Cardiac muscle cell (in vitro differentiated cells and primary cell): ENCODE measurements at regions not wholly inside any gene's neighbourhood (a gene's known extent, or its start where the extent isn't known, plus 50 kb on each side); places are given as distances from the start of the nearest gene placed in this dataset.

Experiments used
- DNase-seq, 2 donors: peaks; one replicate each; pipeline versions ENCODE4 v3.0.0 to v3.0.0-alpha.2; 2010 to 2017; ENCODE audit warnings: low read depth in 1 of 2, low spot score in 1 of 2
- H3K27ac ChIP-seq: fragments of 200-600 bp; sonication (generic); 2 replicates; pipeline ENCODE4 v1.5.1; 2016
- H3K27me3 ChIP-seq: fragments of 200-600 bp; sonication (generic); 2 replicates; pipeline ENCODE4 v1.6.0; 2016; ENCODE audit warnings: control low read depth
- H3K36me3 ChIP-seq: fragments of 200-600 bp; sonication (generic); 2 replicates; pipeline ENCODE4 v1.5.1; 2016; ENCODE audit warnings: control low read depth
- H3K4me1 ChIP-seq: fragments of 200-600 bp; sonication (generic); 2 replicates; pipeline ENCODE4 v1.8.1; 2017; ENCODE audit warnings: low read depth, mild to moderate bottlenecking, mixed run types
- H3K4me3 ChIP-seq: fragments of 200-600 bp; sonication (generic); 2 replicates; pipeline ENCODE4 v1.5.1; 2016; ENCODE audit warnings: mild to moderate bottlenecking
- H3K9me3 ChIP-seq: fragments of 200-600 bp; sonication (generic); 2 replicates; pipeline ENCODE4 v1.5.1; 2017; ENCODE audit warnings: low read depth, mild to moderate bottlenecking, control low read depth
- TF ChIP-seq, protein P1 (sequence below): IDR thresholded peaks from 2 replicates; pipeline ENCODE4 v1.5.1; 2012; ENCODE audit warnings: low read depth, mild to moderate bottlenecking, low read length

- no peaks in the 10 kb centered on the region for H3K9me3 ChIP-seq
- DNase-seq = no peak
- H3K27me3 ChIP-seq = no peaks in the 10 kb centered on the region
- TF ChIP-seq, protein P1, sequence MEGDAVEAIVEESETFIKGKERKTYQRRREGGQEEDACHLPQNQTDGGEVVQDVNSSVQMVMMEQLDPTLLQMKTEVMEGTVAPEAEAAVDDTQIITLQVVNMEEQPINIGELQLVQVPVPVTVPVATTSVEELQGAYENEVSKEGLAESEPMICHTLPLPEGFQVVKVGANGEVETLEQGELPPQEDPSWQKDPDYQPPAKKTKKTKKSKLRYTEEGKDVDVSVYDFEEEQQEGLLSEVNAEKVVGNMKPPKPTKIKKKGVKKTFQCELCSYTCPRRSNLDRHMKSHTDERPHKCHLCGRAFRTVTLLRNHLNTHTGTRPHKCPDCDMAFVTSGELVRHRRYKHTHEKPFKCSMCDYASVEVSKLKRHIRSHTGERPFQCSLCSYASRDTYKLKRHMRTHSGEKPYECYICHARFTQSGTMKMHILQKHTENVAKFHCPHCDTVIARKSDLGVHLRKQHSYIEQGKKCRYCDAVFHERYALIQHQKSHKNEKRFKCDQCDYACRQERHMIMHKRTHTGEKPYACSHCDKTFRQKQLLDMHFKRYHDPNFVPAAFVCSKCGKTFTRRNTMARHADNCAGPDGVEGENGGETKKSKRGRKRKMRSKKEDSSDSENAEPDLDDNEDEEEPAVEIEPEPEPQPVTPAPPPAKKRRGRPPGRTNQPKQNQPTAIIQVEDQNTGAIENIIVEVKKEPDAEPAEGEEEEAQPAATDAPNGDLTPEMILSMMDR = no peak
- no peak overlapping the region for H3K27ac ChIP-seq
- no peak overlapping the region for H3K4me3 ChIP-seq
- no peaks in the 10 kb centered on the region for H3K36me3 ChIP-seq
- no peaks in the 10 kb centered on the region for H3K4me1 ChIP-seq
Observed at GRCh38 chr19:31666126-31666525, 316.9 kb upstream of the TSHZ3 start.

DNA sequence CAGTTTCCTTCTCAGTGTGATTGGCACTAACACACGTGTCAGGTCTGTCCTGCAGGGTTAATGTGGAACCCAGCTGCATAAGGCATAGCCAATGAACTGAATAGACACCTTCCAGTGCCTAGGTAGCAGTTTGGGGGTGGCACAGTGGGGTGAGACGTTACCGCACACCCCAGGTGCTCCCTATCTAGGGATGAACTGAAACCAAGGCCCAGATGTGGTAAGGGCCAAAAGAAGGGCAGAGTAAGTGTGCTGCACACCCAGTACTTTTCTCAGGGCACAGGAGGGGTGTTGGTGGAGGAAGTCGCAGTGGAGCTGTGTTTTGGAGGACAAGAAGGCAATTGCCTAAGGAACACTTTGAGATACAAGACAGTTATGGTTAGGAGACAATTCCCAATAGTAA, 317.9 kb upstream of the TSHZ3 start:
- no peaks in the 10 kb centered on the region for H3K36me3 ChIP-seq
- DNase-seq = no peak
- H3K4me3 ChIP-seq = no peak overlapping the region
- H3K9me3 ChIP-seq = no peaks in the 10 kb centered on the region
- TF ChIP-seq, protein P1 = no peak
- no peaks in the 10 kb centered on the region for H3K27me3 ChIP-seq
- H3K4me1 ChIP-seq = no peaks in the 10 kb centered on the region
- no peak overlapping the region for H3K27ac ChIP-seq

DNA sequence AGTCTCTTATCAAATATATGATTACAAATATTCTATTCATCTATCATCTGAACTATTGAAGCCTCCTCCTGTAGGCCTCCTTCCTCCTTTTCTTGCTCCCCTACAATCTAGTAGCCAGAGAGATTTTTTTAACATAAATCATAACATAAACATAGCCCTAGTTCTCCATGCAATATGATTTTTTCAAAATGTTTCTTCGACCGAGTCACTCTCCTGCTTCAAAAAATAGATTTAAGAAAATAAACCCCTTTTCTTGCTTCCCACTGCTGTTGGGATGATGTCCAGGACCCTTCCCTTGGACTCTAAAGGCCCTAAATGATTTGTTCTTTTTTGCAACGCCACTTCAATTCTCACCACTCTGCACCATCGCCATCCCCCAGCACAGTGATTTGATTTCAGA, 319.7 kb upstream of the TSHZ3 start:
- no peak overlapping the region for H3K4me3 ChIP-seq
- TF ChIP-seq, protein P1 = no peak
- no peaks in the 10 kb centered on the region for H3K27me3 ChIP-seq
- no peaks in the 10 kb centered on the region for H3K36me3 ChIP-seq
- H3K9me3 ChIP-seq = no peaks in the 10 kb centered on the region
- no peak overlapping the region for H3K27ac ChIP-seq
- no peaks in the 10 kb centered on the region for H3K4me1 ChIP-seq
- DNase-seq = no peak

- H3K9me3 ChIP-seq = no peaks in the 10 kb centered on the region
- no peak overlapping the region for H3K4me3 ChIP-seq
- no peaks in the 10 kb centered on the region for H3K36me3 ChIP-seq
- H3K4me1 ChIP-seq = no peaks in the 10 kb centered on the region
- TF ChIP-seq, protein P1 = no peak
- no peak for DNase-seq
- no peaks in the 10 kb centered on the region for H3K27me3 ChIP-seq
- no peak overlapping the region for H3K27ac ChIP-seq
Observed at GRCh38 chr19:31670931-31671330, 321.7 kb upstream of the TSHZ3 start.

- Histone ChIP-seq H3K27ac (no peak overlapping the region), H3K27me3 (no peaks in the 10 kb centered on the region), H3K4me1 (no peaks in the 10 kb centered on the region), H3K9me3 (no peaks in the 10 kb centered on the region), H3K36me3 (no peaks in the 10 kb centered on the region), H3K4me3 (no peak overlapping the region)
- TF ChIP-seq, protein P1 = no peak
- DNase-seq = no peak
Observed at GRCh38 chr19:31671411-31672035, 322.3 kb upstream of the TSHZ3 start.
